HAP-1 (cell line): ENCODE measurements at regions not wholly inside any gene's neighbourhood (a gene's known extent, or its start where the extent isn't known, plus 50 kb on each side); places are given as distances from the start of the nearest gene placed in this dataset.

Experiments used
- DNase-seq, 2 experiments: peaks; one replicate each; pipeline ENCODE4 v3.0.0-alpha.2; 2016 to 2020; ENCODE audit warnings: low spot score in 2 of 2
- H3K27me3 ChIP-seq: fragments of 250-450 bp; sonication (Bioruptor Pico); 2 replicates; pipeline ENCODE4 v1.5.1; 2020; ENCODE audit warnings: low read depth, mild to moderate bottlenecking, moderate library complexity
- H3K36me3 ChIP-seq: fragments of 250-450 bp; sonication (Bioruptor Pico); replicated peaks from 2 replicates; pipeline ENCODE4 v1.5.1; 2020; ENCODE audit warnings: mild to moderate bottlenecking
- H3K4me1 ChIP-seq: fragments of 250-450 bp; sonication (Bioruptor Pico); 2 replicates; pipeline ENCODE4 v1.5.1; 2020; ENCODE audit warnings: mild to moderate bottlenecking
- H3K4me3 ChIP-seq: fragments of 250-450 bp; sonication (Bioruptor Pico); 2 replicates; pipeline ENCODE4 v1.5.1; 2020; ENCODE audit warnings: mild to moderate bottlenecking, moderate library complexity
- H3K9me3 ChIP-seq: fragments of 250-450 bp; sonication (Bioruptor Pico); 2 replicates; pipeline ENCODE4 v1.5.1; 2020; ENCODE audit warnings: mild to moderate bottlenecking, moderate library complexity
- in situ Hi-C: fragments of 300-500 bp; cut with MboI; formaldehyde crosslinking; loops from 3 replicates; pipeline ENCODE4 v1.14.3; 2020; ENCODE audit warnings: low sequenced_read_pairs, inconsistent platforms, mixed read lengths

GRCh38 chr6:17047889-17048288 is 54.0 kb upstream of the STMND1 start:
- H3K4me3 ChIP-seq = no peak overlapping the region
- H3K27me3 ChIP-seq = no peaks in the 10 kb centered on the region
- in situ Hi-C loops = no loop called here
- H3K36me3 ChIP-seq = no peaks in the 10 kb centered on the region
- DNase-seq = peak; percentile 33 to 54
- no peaks in the 10 kb centered on the region for H3K9me3 ChIP-seq
- H3K4me1 ChIP-seq = peaks cover 9% of the 10 kb centered on the region

- H3K4me3 ChIP-seq = no peak overlapping the region
- H3K4me1 ChIP-seq = peaks cover 12% of the 10 kb centered on the region
- no peaks in the 10 kb centered on the region for H3K27me3 ChIP-seq
- H3K36me3 ChIP-seq = no peaks in the 10 kb centered on the region
- in situ Hi-C loops = no loop called here
- H3K9me3 ChIP-seq = no peaks in the 10 kb centered on the region
- no peak for DNase-seq
Measured at GRCh38 chr6:17045581-17046322, 56.1 kb upstream of the STMND1 start.

DNA sequence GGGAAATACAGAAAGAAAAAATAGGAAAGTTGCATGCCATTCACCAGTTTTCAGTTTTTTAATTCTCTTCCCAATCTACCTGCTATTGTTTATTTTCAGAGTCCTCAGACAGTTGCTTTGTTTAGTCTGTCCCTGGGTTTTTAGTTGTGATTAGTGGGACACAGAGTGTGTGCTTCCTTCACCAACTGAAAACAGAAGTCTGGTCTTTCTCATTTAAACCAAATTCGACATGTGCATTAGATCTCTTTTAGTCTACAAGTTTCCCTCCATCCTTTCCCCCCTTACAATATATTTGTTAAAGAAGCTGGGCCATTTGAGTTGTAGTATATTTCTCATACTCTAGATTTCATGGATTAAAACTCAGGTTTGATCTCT is 58.7 kb upstream of the STMND1 start:
- DNase-seq = no peak
- Histone ChIP-seq H3K36me3 (no peaks in the 10 kb centered on the region), H3K27me3 (no peaks in the 10 kb centered on the region), H3K4me1 (peaks cover 4% of the 10 kb centered on the region), H3K4me3 (no peak overlapping the region), H3K9me3 (no peaks in the 10 kb centered on the region)
- in situ Hi-C loops = no loop called here

DNA sequence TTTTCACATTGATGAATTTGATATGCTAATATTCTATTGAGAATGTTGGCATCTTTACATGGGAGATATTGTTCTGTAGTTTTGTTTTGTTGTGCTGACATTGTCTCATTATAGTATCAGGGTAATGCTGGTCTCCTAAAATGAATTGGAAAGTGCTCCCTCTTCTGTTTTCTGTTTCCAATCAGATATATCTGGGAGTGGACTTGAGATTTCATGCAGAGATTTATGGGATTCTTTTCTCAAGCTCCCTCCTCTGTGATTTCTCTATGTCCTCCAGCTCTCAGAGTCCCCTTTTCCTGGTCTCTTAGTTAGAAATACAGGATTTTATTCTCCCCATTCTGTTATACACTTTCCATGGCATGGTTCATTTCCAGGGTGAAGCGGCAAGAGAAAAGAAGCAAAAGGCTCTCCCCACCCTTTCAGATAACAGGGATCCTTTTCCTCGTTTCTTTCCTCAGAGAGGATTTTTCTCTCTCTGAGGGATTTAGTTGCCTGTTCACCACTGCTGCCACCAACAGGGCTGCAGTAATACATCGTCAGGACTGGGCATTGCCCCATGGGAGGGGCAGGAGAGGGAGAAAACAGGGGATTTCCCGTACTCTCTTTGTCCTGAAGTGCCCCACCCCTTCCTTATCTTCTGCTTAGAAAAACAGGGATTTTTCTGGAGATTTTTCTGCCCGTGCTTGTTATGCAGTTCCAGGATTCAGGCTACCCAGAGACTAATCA is 59.3 kb upstream of the STMND1 start:
- DNase-seq = peak; percentile 46 to 56
- Histone ChIP-seq H3K4me3 (no peak overlapping the region), H3K9me3 (no peaks in the 10 kb centered on the region), H3K27me3 (no peaks in the 10 kb centered on the region), H3K36me3 (no peaks in the 10 kb centered on the region), H3K4me1 (peaks cover 3% of the 10 kb centered on the region; the same call in 1 of the 2 replicates)
- in situ Hi-C loops = no loop called here

DNA sequence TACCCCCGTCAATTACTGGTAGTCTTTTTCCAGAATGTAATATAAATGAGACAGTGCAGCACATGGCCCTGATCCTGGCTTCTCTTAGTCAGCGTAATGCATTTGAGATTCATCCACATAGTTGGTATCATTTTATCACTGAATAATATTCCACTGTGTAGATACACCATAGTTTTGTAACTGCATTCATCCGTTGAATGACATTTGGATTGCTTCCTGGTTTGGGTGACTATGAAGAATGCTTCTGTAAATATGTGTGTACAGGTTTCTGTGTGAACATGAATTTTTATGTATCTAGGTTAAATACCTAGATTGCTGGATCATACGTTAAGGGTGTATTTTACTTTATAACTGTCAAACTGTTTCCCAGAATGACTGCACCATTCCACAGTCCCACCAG is 62.6 kb upstream of the STMND1 start:
- in situ Hi-C loops = no loop called here
- DNase-seq = no peak
- no peaks in the 10 kb centered on the region for H3K27me3 ChIP-seq
- no peaks in the 10 kb centered on the region for H3K9me3 ChIP-seq
- H3K4me3 ChIP-seq = no peak overlapping the region
- H3K36me3 ChIP-seq = no peaks in the 10 kb centered on the region
- H3K4me1 ChIP-seq = peaks cover 3% of the 10 kb centered on the region; the same call in 1 of the 2 replicates

DNA sequence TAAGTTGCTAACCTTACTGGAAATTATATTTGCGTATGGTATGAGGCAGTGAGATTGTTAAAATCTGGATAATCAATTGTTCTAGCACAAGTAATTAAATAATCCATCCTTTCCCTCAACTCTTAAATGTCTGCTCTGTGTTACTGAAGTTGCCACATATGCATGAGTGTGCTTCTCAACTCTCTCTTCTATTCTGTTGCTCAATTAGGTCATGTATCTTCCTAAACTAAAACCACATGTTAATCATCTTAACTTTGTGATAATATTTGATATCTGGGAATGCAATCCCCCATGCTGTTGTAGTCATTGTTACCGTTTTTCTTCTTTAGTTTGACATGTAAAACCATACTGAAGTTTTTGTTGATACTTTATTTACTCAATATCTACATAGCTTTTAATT is 63.5 kb upstream of the STMND1 start:
- H3K9me3 ChIP-seq = no peaks in the 10 kb centered on the region
- in situ Hi-C loops = no loop called here
- peaks cover 8% of the 10 kb centered on the region for H3K4me1 ChIP-seq
- no peak overlapping the region for H3K4me3 ChIP-seq
- H3K27me3 ChIP-seq = no peaks in the 10 kb centered on the region
- H3K36me3 ChIP-seq = no peaks in the 10 kb centered on the region
- no peak for DNase-seq

DNA sequence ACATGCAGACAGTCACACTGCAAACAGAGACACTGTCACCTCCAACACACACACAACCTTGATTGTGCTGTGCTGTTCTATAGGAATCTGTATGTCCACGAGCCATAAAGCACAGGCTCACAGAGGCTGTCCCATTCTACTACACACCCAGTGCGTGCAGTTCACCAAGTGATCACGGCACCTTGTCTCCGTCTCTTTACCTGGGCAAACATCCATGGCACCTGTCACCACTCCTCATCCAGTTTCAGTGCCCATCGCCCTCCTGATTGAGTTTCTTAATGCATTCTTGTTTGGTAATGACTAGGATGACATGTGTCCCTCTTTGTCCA is 65.8 kb upstream of the STMND1 start:
- no peaks in the 10 kb centered on the region for H3K36me3 ChIP-seq
- no peaks in the 10 kb centered on the region for H3K9me3 ChIP-seq
- DNase-seq = no peak
- H3K4me3 ChIP-seq = no peak overlapping the region
- H3K4me1 ChIP-seq = peaks cover 7% of the 10 kb centered on the region
- in situ Hi-C loops = no loop called here
- H3K27me3 ChIP-seq = no peaks in the 10 kb centered on the region

DNA sequence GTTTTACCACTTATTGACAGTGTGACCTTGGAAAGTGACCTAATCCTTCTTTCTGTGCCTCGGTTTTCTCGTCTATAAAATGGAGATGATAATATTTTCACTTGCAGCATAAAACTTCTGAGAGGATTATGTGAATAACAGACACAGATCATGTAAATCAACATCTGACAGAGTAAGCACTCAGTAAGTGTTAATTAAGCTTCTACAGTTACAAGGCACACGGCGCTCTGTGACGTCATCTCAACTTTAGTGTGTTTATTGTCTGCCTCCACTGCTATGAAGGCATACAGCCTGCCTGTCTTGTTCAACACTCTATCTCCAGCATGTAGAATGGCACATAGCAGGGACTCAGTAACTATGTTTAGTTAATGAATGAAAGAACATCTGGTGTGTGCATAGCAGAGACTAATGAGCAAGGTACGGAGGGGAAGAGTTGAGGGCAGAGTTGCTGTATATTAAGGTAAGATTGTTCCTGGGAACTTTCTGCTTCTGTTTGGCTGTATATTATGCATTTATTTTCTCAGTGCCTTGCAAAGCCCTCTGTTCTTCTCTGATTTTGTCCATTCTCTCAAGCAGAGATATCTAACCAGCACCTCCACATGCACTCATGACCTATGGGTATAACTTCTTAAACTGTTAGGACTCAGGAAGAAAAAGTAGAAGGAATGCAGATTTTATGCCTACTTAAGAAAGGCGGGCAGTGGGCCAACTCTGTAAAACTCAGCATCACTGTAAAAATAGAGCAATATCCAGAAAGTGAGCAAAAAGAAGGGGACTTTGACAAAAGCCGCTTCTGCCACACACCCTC is 66.4 kb upstream of the STMND1 start:
- in situ Hi-C loops = no loop called here
- DNase-seq = no peak
- no peaks in the 10 kb centered on the region for H3K9me3 ChIP-seq
- H3K27me3 ChIP-seq = no peaks in the 10 kb centered on the region
- H3K4me1 ChIP-seq = peaks cover 7% of the 10 kb centered on the region
- H3K4me3 ChIP-seq = no peak overlapping the region
- H3K36me3 ChIP-seq = no peaks in the 10 kb centered on the region

DNA sequence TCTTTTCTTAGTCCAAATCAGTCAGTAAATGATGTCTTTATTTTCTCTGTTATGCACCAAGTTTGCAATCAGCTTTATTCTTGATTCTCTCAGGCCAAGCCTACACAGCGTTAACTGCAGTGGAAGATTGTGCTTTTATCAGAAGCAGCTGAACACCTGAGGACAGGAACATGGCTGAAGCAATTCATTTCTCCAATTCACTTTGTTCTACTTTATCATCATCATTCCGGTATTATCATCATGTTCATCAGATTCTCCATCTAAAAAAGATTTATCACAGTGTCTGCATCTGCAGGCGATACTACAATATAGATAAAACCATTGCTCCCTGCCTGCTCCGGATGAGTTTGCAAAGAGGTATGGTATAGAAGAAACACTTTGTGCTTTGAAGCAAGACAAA is 68.1 kb upstream of the STMND1 start:
- no peaks in the 10 kb centered on the region for H3K36me3 ChIP-seq
- no peaks in the 10 kb centered on the region for H3K9me3 ChIP-seq
- no peak overlapping the region for H3K4me3 ChIP-seq
- no peak for DNase-seq
- no peaks in the 10 kb centered on the region for H3K27me3 ChIP-seq
- in situ Hi-C loops = no loop called here
- peaks cover 7% of the 10 kb centered on the region for H3K4me1 ChIP-seq

DNA sequence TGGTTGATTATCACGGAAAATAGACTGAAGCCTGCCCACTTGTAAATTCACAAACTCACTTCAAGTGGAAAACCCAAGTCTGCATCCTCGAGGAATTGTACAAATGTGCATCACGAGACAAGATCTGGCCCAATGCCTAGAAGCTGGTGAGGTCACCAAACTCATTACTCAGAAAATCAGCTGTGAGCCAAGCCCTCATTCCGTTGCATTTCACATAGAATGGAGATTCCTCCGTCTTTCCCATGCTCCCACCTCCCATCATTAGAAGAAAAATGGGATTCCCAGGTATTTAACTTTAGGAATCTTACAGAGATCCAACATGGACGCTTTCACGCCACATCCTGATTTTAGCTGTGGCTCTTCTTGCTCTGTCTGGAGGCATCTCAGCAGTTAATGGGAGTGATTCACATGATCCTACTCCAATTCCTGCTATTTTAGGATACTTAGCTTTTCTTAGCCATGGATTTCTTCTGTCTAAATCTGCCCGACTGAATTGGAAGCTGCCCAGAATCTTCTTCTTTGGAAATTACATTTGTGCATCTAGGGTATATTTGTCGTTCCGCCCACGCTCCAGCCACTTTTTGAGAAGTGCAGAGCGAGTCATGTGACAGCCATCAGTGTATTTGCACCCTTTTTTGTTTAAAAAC is 68.7 kb upstream of the STMND1 start:
- Histone ChIP-seq H3K9me3 (no peaks in the 10 kb centered on the region), H3K36me3 (no peaks in the 10 kb centered on the region), H3K4me3 (no peak overlapping the region), H3K4me1 (peaks cover 7% of the 10 kb centered on the region), H3K27me3 (no peaks in the 10 kb centered on the region)
- no peak for DNase-seq
- in situ Hi-C loops = no loop called here

DNA sequence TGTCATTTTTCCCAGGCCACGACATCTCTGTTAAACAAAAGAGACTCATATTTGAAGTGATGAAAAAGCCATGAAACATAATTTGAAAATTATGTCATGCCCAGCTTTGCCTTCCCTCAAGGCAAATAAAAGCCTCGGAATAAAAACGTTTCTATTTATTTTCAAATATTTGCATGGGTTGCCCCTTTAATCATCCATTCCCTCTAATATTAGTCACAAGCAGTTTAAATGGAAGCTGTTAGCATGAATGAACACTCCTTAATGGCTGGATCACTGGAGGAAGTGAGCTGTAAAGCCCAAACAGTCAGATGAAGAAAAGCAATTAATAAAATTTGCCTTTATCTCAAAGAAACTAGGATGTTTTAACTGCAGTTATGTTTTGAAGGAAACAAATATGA is 69.3 kb upstream of the STMND1 start:
- DNase-seq = no peak
- no peaks in the 10 kb centered on the region for H3K9me3 ChIP-seq
- H3K36me3 ChIP-seq = no peaks in the 10 kb centered on the region
- H3K4me1 ChIP-seq = peaks cover 7% of the 10 kb centered on the region
- H3K4me3 ChIP-seq = no peak overlapping the region
- in situ Hi-C loops = no loop called here
- no peaks in the 10 kb centered on the region for H3K27me3 ChIP-seq

GRCh38 chr6:17031961-17032360 is 69.9 kb upstream of the STMND1 start:
- Histone ChIP-seq H3K27me3 (no peaks in the 10 kb centered on the region), H3K4me3 (no peak overlapping the region), H3K9me3 (no peaks in the 10 kb centered on the region), H3K36me3 (no peaks in the 10 kb centered on the region), H3K4me1 (peaks cover 7% of the 10 kb centered on the region)
- DNase-seq = no peak
- in situ Hi-C loops = no loop called here

DNA sequence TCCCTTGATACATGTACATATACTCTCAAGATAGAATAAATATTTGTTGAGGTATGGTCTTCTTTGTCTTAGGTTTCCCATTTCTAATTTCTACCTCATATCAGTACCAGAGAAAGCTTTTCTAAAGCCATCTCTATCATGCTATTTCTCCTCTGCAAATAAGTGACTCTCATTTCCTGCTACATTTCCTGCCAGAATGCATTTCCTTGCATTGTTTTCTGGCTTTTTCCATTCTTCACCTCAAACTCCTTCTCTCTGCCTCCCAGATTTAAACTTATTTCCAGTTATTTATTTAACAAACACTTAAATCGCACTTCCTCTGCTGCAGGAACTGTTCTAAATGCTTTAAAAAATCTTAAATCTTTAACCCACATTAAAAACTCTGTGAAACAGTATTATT is 74.4 kb upstream of the STMND1 start:
- Histone ChIP-seq H3K27me3 (no peaks in the 10 kb centered on the region), H3K4me3 (no peak overlapping the region), H3K36me3 (no peaks in the 10 kb centered on the region), H3K4me1 (no peaks in the 10 kb centered on the region), H3K9me3 (no peaks in the 10 kb centered on the region)
- DNase-seq = no peak
- in situ Hi-C loops = no loop called here

DNA sequence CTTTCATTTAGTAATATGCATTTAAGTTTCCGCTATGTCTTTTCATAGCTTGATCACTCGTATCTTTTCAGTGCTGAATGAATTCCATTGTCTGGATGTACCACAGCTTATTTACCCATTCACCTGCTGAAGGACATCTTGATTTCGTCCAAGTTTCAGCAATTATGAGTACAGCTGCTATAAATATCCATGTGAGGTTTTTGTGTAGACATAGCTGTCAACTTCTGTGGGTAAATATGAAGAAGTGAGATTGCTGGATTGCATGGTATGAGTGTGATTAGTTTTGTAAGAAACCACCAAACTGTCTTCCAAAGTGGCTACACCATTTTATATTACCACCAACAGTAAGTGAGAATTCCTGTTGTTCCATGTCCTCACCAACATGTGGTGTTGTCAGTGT is 79.2 kb upstream of the STMND1 start:
- in situ Hi-C loops = no loop called here
- H3K27me3 ChIP-seq = no peaks in the 10 kb centered on the region
- no peaks in the 10 kb centered on the region for H3K4me1 ChIP-seq
- no peak for DNase-seq
- H3K4me3 ChIP-seq = no peak overlapping the region
- no peaks in the 10 kb centered on the region for H3K9me3 ChIP-seq
- H3K36me3 ChIP-seq = no peaks in the 10 kb centered on the region
